HL-60 (cell line): ENCODE measurements at regions not wholly inside any gene's neighbourhood (a gene's known extent, or its start where the extent isn't known, plus 50 kb on each side); places are given as distances from the start of the nearest gene placed in this dataset.

Source experiments
- DNase-seq, 2 experiments: peaks; one replicate each; pipeline ENCODE4 v3.0.0-alpha.2; 2010 to 2020; ENCODE audit warnings: low read depth in 1 of 2, low spot score in 1 of 2
- H3K27ac ChIP-seq: fragments of 250-450 bp; sonication (Bioruptor Pico); replicated peaks from 2 replicates; pipeline ENCODE4 v1.5.1; 2020; ENCODE audit warnings: mild to moderate bottlenecking, moderate library complexity
- H3K27me3 ChIP-seq: fragments of 250-450 bp; sonication (Bioruptor Pico); 2 replicates; pipeline ENCODE4 v1.5.1; 2021; ENCODE audit warnings: mild to moderate bottlenecking, moderate library complexity; ENCODE audit not compliant: insufficient read depth, poor library complexity, severe bottlenecking
- H3K4me3 ChIP-seq: replicated peaks from 2 replicates; pipeline ENCODE4 v1.5.1; 2011; ENCODE audit warnings: mild to moderate bottlenecking, control low read depth, low read length; ENCODE audit not compliant: insufficient read depth
- CTCF ChIP-seq: IDR thresholded peaks from one replicate; pipeline ENCODE4 v1.5.1; 2011; ENCODE audit warnings: low read length, control low read depth, inconsistent platforms; ENCODE audit not compliant: insufficient read depth
- GABPA ChIP-seq: IDR thresholded peaks from 2 replicates; pipeline ENCODE4 v1.6.1; 2012; ENCODE audit warnings: low read depth
- POLR2AphosphoS5 ChIP-seq: IDR thresholded peaks from 2 replicates; pipeline ENCODE4 v1.6.1; 2012; ENCODE audit warnings: low read depth
- SPI1 ChIP-seq: IDR thresholded peaks from 2 replicates; pipeline ENCODE4 v1.6.1; 2012; ENCODE audit warnings: low read depth, mild to moderate bottlenecking, borderline replicate concordance
- TF ChIP-seq, protein P1 (sequence below): IDR thresholded peaks from 2 replicates; pipeline ENCODE4 v1.6.1; 2012; ENCODE audit warnings: low read depth; ENCODE audit not compliant: insufficient replicate concordance

GRCh38 chr6:87922196-87922946, 125.3 kb upstream of the SPACA1 start:
- H3K27ac ChIP-seq: no peak overlapping the region
- H3K27me3 ChIP-seq: peaks cover 8% of the 10 kb centered on the region
- DNase-seq: no peak
- TF ChIP-seq GABPA: no peak
- no peak for TF ChIP-seq POLR2AphosphoS5
- no peak for TF ChIP-seq CTCF
- TF ChIP-seq, protein P1, sequence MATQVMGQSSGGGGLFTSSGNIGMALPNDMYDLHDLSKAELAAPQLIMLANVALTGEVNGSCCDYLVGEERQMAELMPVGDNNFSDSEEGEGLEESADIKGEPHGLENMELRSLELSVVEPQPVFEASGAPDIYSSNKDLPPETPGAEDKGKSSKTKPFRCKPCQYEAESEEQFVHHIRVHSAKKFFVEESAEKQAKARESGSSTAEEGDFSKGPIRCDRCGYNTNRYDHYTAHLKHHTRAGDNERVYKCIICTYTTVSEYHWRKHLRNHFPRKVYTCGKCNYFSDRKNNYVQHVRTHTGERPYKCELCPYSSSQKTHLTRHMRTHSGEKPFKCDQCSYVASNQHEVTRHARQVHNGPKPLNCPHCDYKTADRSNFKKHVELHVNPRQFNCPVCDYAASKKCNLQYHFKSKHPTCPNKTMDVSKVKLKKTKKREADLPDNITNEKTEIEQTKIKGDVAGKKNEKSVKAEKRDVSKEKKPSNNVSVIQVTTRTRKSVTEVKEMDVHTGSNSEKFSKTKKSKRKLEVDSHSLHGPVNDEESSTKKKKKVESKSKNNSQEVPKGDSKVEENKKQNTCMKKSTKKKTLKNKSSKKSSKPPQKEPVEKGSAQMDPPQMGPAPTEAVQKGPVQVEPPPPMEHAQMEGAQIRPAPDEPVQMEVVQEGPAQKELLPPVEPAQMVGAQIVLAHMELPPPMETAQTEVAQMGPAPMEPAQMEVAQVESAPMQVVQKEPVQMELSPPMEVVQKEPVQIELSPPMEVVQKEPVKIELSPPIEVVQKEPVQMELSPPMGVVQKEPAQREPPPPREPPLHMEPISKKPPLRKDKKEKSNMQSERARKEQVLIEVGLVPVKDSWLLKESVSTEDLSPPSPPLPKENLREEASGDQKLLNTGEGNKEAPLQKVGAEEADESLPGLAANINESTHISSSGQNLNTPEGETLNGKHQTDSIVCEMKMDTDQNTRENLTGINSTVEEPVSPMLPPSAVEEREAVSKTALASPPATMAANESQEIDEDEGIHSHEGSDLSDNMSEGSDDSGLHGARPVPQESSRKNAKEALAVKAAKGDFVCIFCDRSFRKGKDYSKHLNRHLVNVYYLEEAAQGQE: no peak
- no peak for TF ChIP-seq SPI1
- no peak overlapping the region for H3K4me3 ChIP-seq

DNA sequence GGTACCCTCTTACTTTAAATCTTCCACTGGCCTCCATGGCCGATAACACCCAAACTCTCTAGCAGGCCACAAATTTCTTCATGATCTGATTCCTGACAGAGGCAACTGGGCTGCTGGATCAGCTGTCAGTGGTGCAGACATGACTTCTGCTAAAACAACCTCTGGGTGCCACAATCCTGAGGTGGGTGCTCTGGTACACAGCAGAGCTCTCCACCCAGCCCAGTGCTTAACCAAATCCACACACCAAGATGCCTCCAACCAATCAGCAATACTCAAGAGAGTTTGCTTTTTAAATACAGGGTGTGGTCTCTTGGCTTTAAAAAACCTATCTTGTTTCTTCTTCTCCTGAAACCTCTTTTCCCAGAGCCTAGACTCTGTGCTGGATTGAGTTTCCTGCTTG, 126.6 kb upstream of the SPACA1 start:
- Histone ChIP-seq H3K27me3 (peaks cover 8% of the 10 kb centered on the region), H3K27ac (no peak overlapping the region), H3K4me3 (no peak overlapping the region)
- DNase-seq: no peak
- TF ChIP-seq GABPA (no peak), CTCF (no peak), POLR2AphosphoS5 (no peak), SPI1 (no peak)
- TF ChIP-seq, protein P1: no peak

DNA sequence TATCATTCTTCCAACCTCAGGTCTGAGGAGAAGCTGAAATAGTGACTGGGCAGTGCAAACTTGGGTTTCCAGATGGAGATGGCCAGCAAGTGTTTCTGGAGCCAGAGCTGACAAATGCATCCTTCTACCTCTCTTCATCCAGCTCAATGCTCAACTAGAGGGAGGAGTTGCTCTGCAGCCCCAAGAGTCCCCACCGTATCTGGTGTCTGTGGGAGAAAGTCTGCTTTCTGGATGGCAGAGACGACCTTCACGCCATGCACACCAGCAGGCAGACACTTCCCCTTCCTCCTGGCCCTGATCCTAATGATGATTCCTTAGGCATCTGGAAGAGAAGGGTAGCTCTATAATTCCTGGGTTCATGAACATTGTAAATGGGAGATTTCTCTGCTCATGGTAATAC, 127.4 kb upstream of the SPACA1 start:
- TF ChIP-seq, protein P1: no peak
- no peak for TF ChIP-seq POLR2AphosphoS5
- no peak for TF ChIP-seq CTCF
- TF ChIP-seq GABPA: no peak
- TF ChIP-seq SPI1: no peak
- DNase-seq: no peak
- peaks cover 8% of the 10 kb centered on the region for H3K27me3 ChIP-seq
- no peak overlapping the region for H3K4me3 ChIP-seq
- H3K27ac ChIP-seq: no peak overlapping the region
